ENCODE measurements at regions not wholly inside any gene's neighbourhood (a gene's known extent, or its start where the extent isn't known, plus 50 kb on each side); places are given as distances from the start of the nearest gene placed in this dataset.
A peak's percentile ranks its signal among the peaks of the same experiment; 100 is the strongest.

DNA sequence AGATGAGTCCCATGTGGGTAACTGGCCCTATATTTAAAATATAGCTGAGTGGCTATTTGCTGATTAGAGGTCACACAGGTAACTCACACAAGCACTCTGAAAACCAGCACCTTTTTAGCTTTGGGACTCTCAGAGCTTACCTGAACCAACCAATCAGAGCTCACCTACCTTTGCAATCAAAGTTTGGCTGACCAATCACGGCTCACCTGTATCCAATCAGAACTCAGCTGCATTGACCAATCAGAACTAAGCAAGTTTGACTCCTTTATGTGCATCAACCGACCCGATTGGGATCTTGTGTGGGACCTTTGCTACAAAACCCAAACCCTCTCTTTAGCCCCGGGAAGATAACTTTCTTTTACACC, 106.8 kb upstream of the NXT1 start:
- TF ChIP-seq, protein P1, sequence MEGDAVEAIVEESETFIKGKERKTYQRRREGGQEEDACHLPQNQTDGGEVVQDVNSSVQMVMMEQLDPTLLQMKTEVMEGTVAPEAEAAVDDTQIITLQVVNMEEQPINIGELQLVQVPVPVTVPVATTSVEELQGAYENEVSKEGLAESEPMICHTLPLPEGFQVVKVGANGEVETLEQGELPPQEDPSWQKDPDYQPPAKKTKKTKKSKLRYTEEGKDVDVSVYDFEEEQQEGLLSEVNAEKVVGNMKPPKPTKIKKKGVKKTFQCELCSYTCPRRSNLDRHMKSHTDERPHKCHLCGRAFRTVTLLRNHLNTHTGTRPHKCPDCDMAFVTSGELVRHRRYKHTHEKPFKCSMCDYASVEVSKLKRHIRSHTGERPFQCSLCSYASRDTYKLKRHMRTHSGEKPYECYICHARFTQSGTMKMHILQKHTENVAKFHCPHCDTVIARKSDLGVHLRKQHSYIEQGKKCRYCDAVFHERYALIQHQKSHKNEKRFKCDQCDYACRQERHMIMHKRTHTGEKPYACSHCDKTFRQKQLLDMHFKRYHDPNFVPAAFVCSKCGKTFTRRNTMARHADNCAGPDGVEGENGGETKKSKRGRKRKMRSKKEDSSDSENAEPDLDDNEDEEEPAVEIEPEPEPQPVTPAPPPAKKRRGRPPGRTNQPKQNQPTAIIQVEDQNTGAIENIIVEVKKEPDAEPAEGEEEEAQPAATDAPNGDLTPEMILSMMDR (IDR thresholded peaks at IDR 0.05) = no peak
- no peak for DNase-seq (ENCODE audit: low spot score)
- Histone ChIP-seq H3K27me3 (no peaks in the 10 kb centered on the region), H3K36me3 (no peaks in the 10 kb centered on the region), H3K9me3 (peaks cover 0 to 5% of the 10 kb centered on the region in 2 donors), H3K4me3 (no peak overlapping the region), H3K4me1 (peaks cover 0 to 21% of the 10 kb centered on the region in 2 donors), H3K27ac (no peak overlapping the region)

DNA sequence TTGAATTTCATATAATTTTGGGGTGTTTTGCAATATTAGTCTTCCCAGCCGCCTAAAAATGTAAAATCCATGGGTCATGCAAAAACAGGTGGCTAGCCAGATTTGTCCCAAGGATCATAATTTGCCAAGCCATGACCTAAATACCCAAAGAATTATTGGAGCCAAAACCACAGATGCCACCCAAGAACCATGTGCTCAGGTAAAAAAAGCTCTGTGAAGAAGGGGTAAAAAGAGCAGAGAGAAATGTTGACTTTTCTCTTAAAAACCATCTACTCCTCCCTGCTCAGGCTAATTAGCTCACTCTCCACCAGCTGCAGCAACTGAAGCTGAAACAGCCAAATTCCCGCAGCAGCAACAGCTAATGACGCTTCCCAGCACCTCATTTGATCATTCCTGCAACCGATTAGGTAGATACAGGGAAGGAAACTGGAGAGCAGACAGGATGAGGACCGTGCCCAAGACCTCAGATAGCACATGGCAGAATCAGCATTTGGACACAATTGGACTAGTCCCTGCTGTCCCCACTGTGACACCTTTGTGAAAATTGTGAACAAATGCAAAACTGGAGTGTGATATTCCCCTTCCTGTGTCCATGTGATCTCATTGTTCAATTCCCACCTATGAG, 107.9 kb upstream of the NXT1 start:
- no peak for DNase-seq (ENCODE audit: low spot score)
- Histone ChIP-seq H3K27me3 (no peaks in the 10 kb centered on the region), H3K4me1 (peaks cover 0 to 17% of the 10 kb centered on the region in 2 donors), H3K27ac (no peak overlapping the region), H3K9me3 (peaks cover 0 to 5% of the 10 kb centered on the region in 2 donors), H3K36me3 (no peaks in the 10 kb centered on the region), H3K4me3 (no peak overlapping the region)
- TF ChIP-seq, protein P1 (IDR thresholded peaks at IDR 0.05) = no peak

DNA sequence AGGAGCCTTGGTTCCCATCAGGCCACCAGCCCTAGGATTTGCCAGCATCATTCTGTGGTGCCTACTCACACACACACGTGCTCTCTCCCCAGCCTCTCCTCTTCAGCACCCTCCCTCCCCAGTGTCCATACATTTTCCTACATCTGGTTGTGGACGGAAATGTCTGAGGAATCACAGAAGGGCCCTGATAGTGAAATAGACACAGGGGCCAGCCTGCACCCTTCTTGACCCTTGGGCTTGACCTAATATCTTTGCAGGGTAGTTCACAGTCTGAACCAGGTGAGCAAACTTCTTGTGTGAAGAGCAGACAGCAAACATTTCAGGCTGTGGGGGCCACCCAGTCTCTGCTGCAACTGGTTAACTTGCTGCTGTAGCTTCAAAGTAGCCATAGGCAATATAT, 108.5 kb upstream of the NXT1 start:
- no peaks in the 10 kb centered on the region for H3K36me3 ChIP-seq
- peak; percentile 34 for DNase-seq (ENCODE audit: low spot score)

DNA sequence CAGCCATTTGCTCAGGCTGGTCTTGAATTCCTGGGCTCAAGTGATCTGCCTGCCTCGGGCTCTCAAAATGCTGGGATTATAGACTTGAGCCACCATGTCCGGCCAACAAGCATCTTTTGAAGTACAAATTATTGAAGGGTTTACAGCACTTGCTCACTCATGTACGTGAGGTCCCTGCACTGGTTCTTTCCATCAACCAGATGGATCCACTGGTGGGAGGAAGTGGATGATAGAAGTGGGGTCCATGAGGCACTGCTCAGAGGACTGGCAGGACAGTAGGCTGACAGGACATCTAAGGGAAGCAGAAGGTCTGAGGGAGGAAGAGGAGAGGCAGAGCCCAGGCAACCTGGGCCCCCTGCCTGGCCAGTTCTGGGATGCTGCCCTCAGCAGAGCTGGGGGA, 109.2 kb upstream of the NXT1 start:
- no peak overlapping the region for H3K27ac ChIP-seq
- DNase-seq (ENCODE audit: low spot score) = peak; percentile 23
- H3K4me3 ChIP-seq = no peak overlapping the region
- TF ChIP-seq, protein P1 (IDR thresholded peaks at IDR 0.05) = no peak
- no peaks in the 10 kb centered on the region for H3K27me3 ChIP-seq
- H3K36me3 ChIP-seq = no peaks in the 10 kb centered on the region
- peaks cover 0 to 5% of the 10 kb centered on the region in 2 donors for H3K9me3 ChIP-seq
- H3K4me1 ChIP-seq = peaks cover 0 to 5% of the 10 kb centered on the region in 2 donors

More for the DNA sequence above, 108.5 kb upstream of the NXT1 start:
- no peak overlapping the region for H3K27ac ChIP-seq
- no peaks in the 10 kb centered on the region for H3K27me3 ChIP-seq
- H3K4me1 ChIP-seq = peaks cover 0 to 12% of the 10 kb centered on the region in 2 donors
- H3K9me3 ChIP-seq = peaks cover 0 to 5% of the 10 kb centered on the region in 2 donors
- H3K4me3 ChIP-seq = no peak overlapping the region
- TF ChIP-seq, protein P1 (IDR thresholded peaks at IDR 0.05) = no peak

DNA sequence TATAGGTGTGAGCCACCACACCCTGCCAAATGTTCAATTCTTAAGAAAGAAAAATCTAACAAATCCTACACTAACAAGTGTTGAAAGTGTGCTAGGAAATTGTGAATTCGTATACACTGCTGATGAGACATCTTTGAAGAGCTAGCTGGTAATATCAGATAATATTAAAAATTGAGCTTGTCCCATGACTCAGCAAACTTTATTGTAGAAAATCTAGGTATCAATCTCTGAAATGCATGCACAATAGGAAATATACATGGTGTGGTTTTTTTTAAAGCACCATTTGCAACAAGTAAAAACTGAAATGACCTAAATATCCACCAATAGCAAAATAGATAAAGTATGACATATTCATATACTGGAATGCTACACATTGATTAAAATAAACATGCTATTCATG, 110.1 kb upstream of the NXT1 start:
- no peak for DNase-seq (ENCODE audit: low spot score)
- Histone ChIP-seq H3K36me3 (no peaks in the 10 kb centered on the region), H3K4me1 (no peaks in the 10 kb centered on the region), H3K9me3 (peaks cover 0 to 5% of the 10 kb centered on the region in 2 donors), H3K27ac (no peak overlapping the region), H3K4me3 (no peak overlapping the region), H3K27me3 (no peaks in the 10 kb centered on the region)
- TF ChIP-seq, protein P1 (IDR thresholded peaks at IDR 0.05) = no peak

DNA sequence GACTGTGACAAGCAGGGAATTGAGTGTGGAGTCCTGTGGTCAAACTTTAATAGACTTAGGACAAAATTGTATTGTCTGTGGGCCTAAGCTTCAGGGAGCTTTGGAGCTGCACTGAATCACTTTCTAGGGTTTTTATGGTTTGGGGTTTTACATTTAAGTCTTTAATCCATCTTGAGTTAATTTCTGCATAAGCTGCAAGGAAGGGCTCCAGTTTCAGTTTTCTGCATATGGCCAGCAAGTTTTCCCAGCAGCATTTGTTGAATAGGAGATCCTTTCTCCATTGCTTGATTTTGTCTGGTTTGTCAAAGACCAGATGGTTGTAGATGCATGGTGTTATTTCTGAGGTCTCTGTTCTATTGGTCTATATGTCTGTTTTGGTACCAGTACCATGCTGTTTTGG, 113.4 kb upstream of the NXT1 start:
- Histone ChIP-seq H3K36me3 (no peaks in the 10 kb centered on the region), H3K27me3 (no peaks in the 10 kb centered on the region), H3K27ac (no peak overlapping the region), H3K4me3 (no peak overlapping the region), H3K4me1 (no peaks in the 10 kb centered on the region), H3K9me3 (peaks cover 0 to 5% of the 10 kb centered on the region in 2 donors)
- TF ChIP-seq, protein P1 (IDR thresholded peaks at IDR 0.05) = no peak
- DNase-seq (ENCODE audit: low spot score) = no peak

All from right atrium auricular region (tissue), 2 donors.